Naive thymus-derived CD4-positive, alpha-beta T cell (primary cell): ENCODE measurements at regions not wholly inside any gene's neighbourhood (a gene's known extent, or its start where the extent isn't known, plus 50 kb on each side); places are given as distances from the start of the nearest gene placed in this dataset.

ENCODE experiments used
- ATAC-seq: fragments of 150-1000 bp; cut with Tn5 transposase; 2 replicates; pipeline ENCODE4 v1.10.0; 2021; ENCODE audit warnings: mild to moderate bottlenecking, moderate library complexity
- CTCF ChIA-PET: fragments of 350-600 bp; sonication (Branson Sonifier 250); formaldehyde crosslinking; loops from one replicate; lab custom pipeline; 2021; ENCODE audit warnings: antibody characterized with exemption; lab: Charles Lee
- POLR2A ChIA-PET: fragments of 350-600 bp; sonication (Branson Sonifier 250); formaldehyde crosslinking; loops from one replicate; lab custom pipeline; 2021; ENCODE audit warnings: antibody characterized with exemption, inconsistent platforms; lab: Charles Lee
- DNase-seq, 9 donors: peaks; one replicate each; pipeline versions ENCODE4 v3.0.0 to v3.0.0-alpha.2; 2020 to 2022; ENCODE audit warnings: mixed read lengths in 1 of 9
- H3K27ac ChIP-seq: one replicate; pipeline ENCODE4 v1.7.0; 2013; ENCODE audit warnings: mild to moderate bottlenecking, low read depth, low read length, moderate library complexity
- H3K27me3 ChIP-seq, 2 donors: one replicate each; pipeline ENCODE4 v1.7.0; 2013; ENCODE audit warnings: low read length in 2 of 2, mild to moderate bottlenecking in 2 of 2, moderate library complexity in 2 of 2; ENCODE audit not compliant: control insufficient read depth in 2 of 2, insufficient read depth in 2 of 2
- H3K36me3 ChIP-seq, 3 experiments: 1 replicate in 2 of 3; 2 replicates in 1 of 3; pipeline ENCODE4 v1.7.0; 2013; ENCODE audit warnings: low read length in 3 of 3, mild to moderate bottlenecking in 3 of 3, moderate library complexity in 1 of 3; ENCODE audit not compliant: insufficient read depth in 3 of 3, control insufficient read depth in 2 of 3
- H3K4me1 ChIP-seq, 2 donors: one replicate each; pipeline ENCODE4 v1.7.0; 2013; ENCODE audit warnings: low read length in 2 of 2, mild to moderate bottlenecking in 2 of 2, moderate library complexity in 1 of 2; ENCODE audit not compliant: control insufficient read depth in 2 of 2, insufficient read depth in 2 of 2
- H3K4me3 ChIP-seq: 2 replicates; pipeline ENCODE4 v1.7.0; 2013; ENCODE audit warnings: mild to moderate bottlenecking, low read length
- H3K9me3 ChIP-seq, 3 experiments: 1 replicate in 2 of 3; 2 replicates in 1 of 3; pipeline ENCODE4 v1.7.0; 2013; ENCODE audit warnings: low read length in 3 of 3; ENCODE audit not compliant: control insufficient read depth in 2 of 3
- H3K27ac Mint-ChIP-seq, 9 donors: one replicate each; pipeline ENCODE4 v1.8.0; 2020 to 2022; ENCODE audit warnings: mixed read lengths in 9 of 9, mild to moderate bottlenecking in 8 of 9, moderate library complexity in 5 of 9, inconsistent platforms in 2 of 9
- H3K27me3 Mint-ChIP-seq, 5 donors: one replicate each; pipeline ENCODE4 v1.8.0; 2021 to 2022; ENCODE audit warnings: mixed read lengths in 5 of 5, mild to moderate bottlenecking in 1 of 5
- H3K36me3 Mint-ChIP-seq, 5 donors: one replicate each; pipeline ENCODE4 v1.8.0; 2020 to 2022; ENCODE audit warnings: mixed read lengths in 5 of 5, mild to moderate bottlenecking in 3 of 5, inconsistent platforms in 1 of 5
- H3K4me1 Mint-ChIP-seq, 7 donors: one replicate each; pipeline ENCODE4 v1.8.0; 2020 to 2022; ENCODE audit warnings: mixed read lengths in 7 of 7, mild to moderate bottlenecking in 3 of 7, inconsistent platforms in 1 of 7
- H3K4me3 Mint-ChIP-seq, 10 donors: one replicate each; pipeline ENCODE4 v1.8.0; 2020 to 2022; ENCODE audit warnings: mild to moderate bottlenecking in 10 of 10, mixed read lengths in 10 of 10, moderate library complexity in 6 of 10, inconsistent platforms in 2 of 10
- H3K9me3 Mint-ChIP-seq, 11 donors: one replicate each; pipeline ENCODE4 v1.8.0; 2020 to 2022; ENCODE audit warnings: mixed read lengths in 11 of 11, mild to moderate bottlenecking in 4 of 11, inconsistent platforms in 1 of 11, moderate library complexity in 1 of 11
- intact Hi-C, 2 donors: fragments of 100-400 bp; cut with micrococcal nuclease; formaldehyde crosslinking; loops; one replicate each; pipeline ENCODE4 v1.15.1; 2023

GRCh38 chr12:111143271-111143670, 222.9 kb upstream of the MYL2 start:
- H3K27ac ChIP-seq, result no peak overlapping the region
- ATAC-seq (no peak), DNase-seq (no peak)
- Mint-ChIP-seq H3K36me3 (peaks cover 0 to 5% (median 0%) of the 10 kb centered on the region in 5 donors), H3K27ac (no peak overlapping the region), H3K27me3 (peaks cover 0 to 3% (median 0%) of the 10 kb centered on the region in 5 donors), H3K4me1 (peaks cover 0 to 1% (median 0%) of the 10 kb centered on the region in 7 donors), H3K9me3 (peaks cover 0 to 6% (median 0%) of the 10 kb centered on the region in 11 donors), H3K4me3 (no peak overlapping the region)
- ChIA-PET CTCF (no interaction called here), POLR2A (no interaction called here)
- H3K9me3 ChIP-seq, result no peaks in the 10 kb centered on the region
- intact Hi-C loops, result no loop called here
- no peak overlapping the region for H3K4me3 ChIP-seq
- H3K36me3 ChIP-seq, result no peaks in the 10 kb centered on the region
- no peaks in the 10 kb centered on the region for H3K4me1 ChIP-seq
- H3K27me3 ChIP-seq, result no peaks in the 10 kb centered on the region

- Mint-ChIP-seq H3K27me3 (peaks cover 0 to under 1% (median 0%) of the 10 kb centered on the region in 5 donors), H3K27ac (no peak overlapping the region), H3K9me3 (peaks cover 0 to 3% (median 0%) of the 10 kb centered on the region in 11 donors), H3K4me1 (peaks cover 0 to 1% (median 0%) of the 10 kb centered on the region in 7 donors), H3K36me3 (no peaks in the 10 kb centered on the region), H3K4me3 (no peak overlapping the region)
- no peaks in the 10 kb centered on the region for H3K27me3 ChIP-seq
- ATAC-seq (no peak), DNase-seq (no peak)
- intact Hi-C loops, result no loop called here
- no peak overlapping the region for H3K27ac ChIP-seq
- no peak overlapping the region for H3K4me3 ChIP-seq
- CTCF ChIA-PET, result no interaction called here
- no peaks in the 10 kb centered on the region for H3K4me1 ChIP-seq
- no peaks in the 10 kb centered on the region for H3K9me3 ChIP-seq
- POLR2A ChIA-PET, result no interaction called here
- no peaks in the 10 kb centered on the region for H3K36me3 ChIP-seq
These were observed 220.8 kb upstream of the MYL2 start for GRCh38 chr12:111141205-111141604.

GRCh38 chr12:111138016-111138415, 217.6 kb upstream of the MYL2 start:
- DNase-seq (no peak), ATAC-seq (no peak)
- ChIA-PET POLR2A (no interaction called here), CTCF (no interaction called here)
- Histone ChIP-seq H3K4me1 (no peaks in the 10 kb centered on the region), H3K9me3 (no peaks in the 10 kb centered on the region), H3K27ac (no peak overlapping the region), H3K27me3 (no peaks in the 10 kb centered on the region), H3K4me3 (no peak overlapping the region), H3K36me3 (no peaks in the 10 kb centered on the region)
- Mint-ChIP-seq H3K9me3 (peaks cover 0 to 11% (median 2%) of the 10 kb centered on the region in 11 donors), H3K4me3 (no peak overlapping the region), H3K4me1 (peaks cover 0 to 1% (median 0%) of the 10 kb centered on the region in 7 donors), H3K36me3 (peaks cover 0 to 11% (median 5%) of the 10 kb centered on the region in 5 donors), H3K27ac (peak overlapping the region in 1 of 9 donors; percentile 55), H3K27me3 (peaks cover 0 to 8% (median 0%) of the 10 kb centered on the region in 5 donors)
- intact Hi-C loops, result no loop called here

GRCh38 chr12:111135293-111135832, 215.0 kb upstream of the MYL2 start:
- POLR2A ChIA-PET, result no interaction called here
- H3K4me3 ChIP-seq, result no peak overlapping the region
- DNase-seq, result no peak
- no peaks in the 10 kb centered on the region for H3K36me3 ChIP-seq
- CTCF ChIA-PET, result no interaction called here
- Mint-ChIP-seq H3K4me1 (peaks cover 0 to 5% (median 0%) of the 10 kb centered on the region in 7 donors), H3K4me3 (no peak overlapping the region), H3K27ac (no peak overlapping the region), H3K27me3 (peaks cover 0 to 8% (median 0%) of the 10 kb centered on the region in 5 donors), H3K36me3 (peaks cover 0 to 11% (median 5%) of the 10 kb centered on the region in 5 donors), H3K9me3 (peaks cover 0 to 11% (median 3%) of the 10 kb centered on the region in 11 donors)
- H3K27ac ChIP-seq, result no peak overlapping the region
- H3K9me3 ChIP-seq, result no peaks in the 10 kb centered on the region
- no peaks in the 10 kb centered on the region for H3K27me3 ChIP-seq
- no peaks in the 10 kb centered on the region for H3K4me1 ChIP-seq
- intact Hi-C loops, result no loop called here
- no peak for ATAC-seq

- CTCF ChIA-PET, result no interaction called here
- peaks cover 0 to 5% (median 0%) of the 10 kb centered on the region in 7 donors for H3K4me1 Mint-ChIP-seq
- H3K27me3 Mint-ChIP-seq, result peaks cover 0 to 5% (median 0%) of the 10 kb centered on the region in 5 donors
- Histone ChIP-seq H3K4me3 (no peak overlapping the region), H3K27ac (no peak overlapping the region), H3K4me1 (no peaks in the 10 kb centered on the region), H3K9me3 (no peaks in the 10 kb centered on the region), H3K36me3 (no peaks in the 10 kb centered on the region), H3K27me3 (no peaks in the 10 kb centered on the region)
- DNase-seq (no peak), ATAC-seq (no peak)
- peaks cover 0 to 8% (median 5%) of the 10 kb centered on the region in 5 donors for H3K36me3 Mint-ChIP-seq
- no peak overlapping the region for H3K4me3 Mint-ChIP-seq
- H3K9me3 Mint-ChIP-seq, result peaks cover 0 to 11% (median 3%) of the 10 kb centered on the region in 11 donors
- POLR2A ChIA-PET, result no interaction called here
- intact Hi-C loops, result no loop called here
- H3K27ac Mint-ChIP-seq, result no peak overlapping the region
These were observed 210.0 kb upstream of the MYL2 start for GRCh38 chr12:111130336-111130735.

- no peak for ATAC-seq
- CTCF ChIA-PET, result no interaction called here
These were observed 208.9 kb upstream of the MYL2 start for GRCh38 chr12:111129149-111129767.

More at GRCh38 chr12:111129149-111129767, 208.9 kb upstream of the MYL2 start:
- H3K9me3 ChIP-seq, result no peaks in the 10 kb centered on the region
- no peaks in the 10 kb centered on the region for H3K4me1 ChIP-seq
- Mint-ChIP-seq H3K9me3 (peaks cover 0 to 3% (median 0%) of the 10 kb centered on the region in 11 donors), H3K4me3 (no peak overlapping the region), H3K27ac (no peak overlapping the region), H3K27me3 (peaks cover 0 to 5% (median 0%) of the 10 kb centered on the region in 5 donors), H3K4me1 (peaks cover 0 to 5% (median 0%) of the 10 kb centered on the region in 7 donors), H3K36me3 (peaks cover 0 to 3% (median 0%) of the 10 kb centered on the region in 5 donors)
- H3K4me3 ChIP-seq, result no peak overlapping the region
- no peaks in the 10 kb centered on the region for H3K36me3 ChIP-seq
- no peaks in the 10 kb centered on the region for H3K27me3 ChIP-seq
- no peak for DNase-seq
- intact Hi-C loops, result no loop called here
- POLR2A ChIA-PET, result no interaction called here
- no peak overlapping the region for H3K27ac ChIP-seq
